ENCODE measurements at regions not wholly inside any gene's neighbourhood (a gene's known extent, or its start where the extent isn't known, plus 50 kb on each side); places are given as distances from the start of the nearest gene placed in this dataset.

- WGBS (ENCODE audit: insufficient coverage, insufficient replicate concordance, low lambda C conversion rate, missing lambda C conversion rate): 20% methylated on average over 7 of the region's 7 CpGs
- Histone ChIP-seq H3K4me3 (no peak overlapping the region), H3K4me2 (ENCODE audit: control insufficient read depth, insufficient read depth) (no peak overlapping the region), H3K4me1 (ENCODE audit: control insufficient read depth, insufficient read depth, low read length) (no peaks in the 10 kb centered on the region), H3K9ac (ENCODE audit: control insufficient read depth, insufficient read depth, low read length) (no peak overlapping the region), H3K79me2 (ENCODE audit: control insufficient read depth, insufficient read depth, low read length) (no peaks in the 10 kb centered on the region), H3K27ac (ENCODE audit: control insufficient read depth, insufficient read depth) (no peak overlapping the region), H3K36me3 (ENCODE audit: control insufficient read depth in 2 of 2, insufficient read depth in 2 of 2, low read length in 1 of 2) (no peaks in the 10 kb centered on the region), H3K27me3 (replicated peaks in 1 of 2; ENCODE audit: control insufficient read depth in 2 of 2, insufficient read depth in 2 of 2, low read length in 1 of 2) (no peaks in the 10 kb centered on the region), H4K20me1 (ENCODE audit: control insufficient read depth, insufficient read depth) (no peaks in the 10 kb centered on the region), H3K9me3 (replicated peaks; ENCODE audit: control insufficient read depth, insufficient read depth, low read length) (no peaks in the 10 kb centered on the region; the same call in 1 of the 3 replicates), H2AFZ (ENCODE audit: control insufficient read depth, low read depth, low read length) (no peak overlapping the region)
- DNase-seq (ENCODE audit: low read depth, low spot score) (no peak), ATAC-seq (no peak), FAIRE-seq (no peak)
- intact Hi-C loops (cut with micrococcal nuclease; ENCODE audit: unreplicated experiment): no loop called here
- ChIA-PET SMC1A (ENCODE audit: uncharacterized antibody, unreplicated experiment) (no interaction called here), POLR2A (no interaction called here), CTCF (no interaction called here), RAD21 (ENCODE audit: unreplicated experiment) (no interaction called here)
- TF ChIP-seq E2F4 (IDR thresholded peaks at IDR 0.05; ENCODE audit: low read depth, low read length): no peak
- TF ChIP-seq SMC3 (IDR thresholded peaks at IDR 0.05; ENCODE audit: borderline replicate concordance, low read length): no peak
- no peak for TF ChIP-seq ESRRA (IDR thresholded peaks at IDR 0.05; ENCODE audit: low read length)
- no peak for TF ChIP-seq ETV6 (conservative IDR thresholded peaks at IDR 0.05 in 1 of 2, IDR thresholded peaks at IDR 0.05 in 1 of 2; ENCODE audit: borderline replicate concordance in 1 of 2, low read depth in 1 of 2)
- no peak for TF ChIP-seq FOXM1 (IDR thresholded peaks at IDR 0.05; ENCODE audit: low read depth, low read length)
- TF ChIP-seq NR2F1 (conservative IDR thresholded peaks at IDR 0.05): no peak
- no peak for TF ChIP-seq STAT1 (conservative IDR thresholded peaks at IDR 0.05)
- no peak for TF ChIP-seq NKRF (conservative IDR thresholded peaks at IDR 0.05)
- no peak for TF ChIP-seq BHLHE40 (IDR thresholded peaks at IDR 0.05; ENCODE audit: borderline replicate concordance in 1 of 2, low read depth in 2 of 2, low read length in 1 of 2)
- no peak for TF ChIP-seq HDGF (IDR thresholded peaks at IDR 0.05)
- no peak for TF ChIP-seq ZSCAN29 (IDR thresholded peaks at IDR 0.05)
- in situ Hi-C loops (cut with MboI): no loop called here
- no TSS peak for BruUV-seq (replicated peaks)
Observed at GRCh38 chr5:3391210-3391609, 204.4 kb upstream of the IRX1 start.
